Tibial nerve (tissue), 4 donors: ENCODE measurements at regions not wholly inside any gene's neighbourhood (a gene's known extent, or its start where the extent isn't known, plus 50 kb on each side); places are given as distances from the start of the nearest gene placed in this dataset.

Experiments used
- DNase-seq, 2 donors: peaks; one replicate each; pipeline ENCODE4 v3.0.0-alpha.2; 2019; ENCODE audit warnings: low spot score in 2 of 2
- H3K27ac ChIP-seq, 4 donors: fragments of 200-600 bp; sonication (generic) in 3 of 4; one replicate each; pipeline ENCODE4 v1.5.1; 2017 to 2019; ENCODE audit warnings: mild to moderate bottlenecking in 1 of 4
- H3K27me3 ChIP-seq, 2 donors: fragments of 200-600 bp; sonication (generic) in 1 of 2; one replicate each; pipeline versions ENCODE4 v1.5.1 to v1.6.0; 2017 to 2019
- H3K36me3 ChIP-seq, 3 donors: fragments of 200-600 bp; sonication (generic); one replicate each; pipeline ENCODE4 v1.5.1; 2018 to 2019
- H3K4me1 ChIP-seq, 4 donors: fragments of 200-600 bp; sonication (generic) in 3 of 4; one replicate each; pipeline ENCODE4 v1.5.1; 2017 to 2019
- H3K4me3 ChIP-seq, 4 donors: fragments of 200-600 bp; sonication (generic) in 3 of 4; one replicate each; pipeline ENCODE4 v1.5.1; 2017 to 2019; ENCODE audit warnings: mild to moderate bottlenecking in 1 of 4, moderate library complexity in 1 of 4
- H3K9me3 ChIP-seq, 4 donors: fragments of 200-600 bp; sonication (generic) in 3 of 4; one replicate each; pipeline ENCODE4 v1.5.1; 2017 to 2019
- CTCF ChIP-seq, 5 experiments: fragments of 200-600 bp in 3 of 5; fragments of 450-650 bp in 2 of 5; sonication (generic) in 3 of 5; IDR thresholded peaks; one replicate each; pipeline ENCODE4 v1.5.1; 2016 to 2019; ENCODE audit warnings: antibody characterized with exemption in 5 of 5, mild to moderate bottlenecking in 3 of 5, moderate library complexity in 2 of 5
- EP300 ChIP-seq, 2 donors: sonication (generic); formaldehyde crosslinking; IDR thresholded peaks; one replicate each; pipeline ENCODE4 v1.6.1; 2017; ENCODE audit warnings: antibody characterized with exemption in 2 of 2, mild to moderate bottlenecking in 1 of 2
- POLR2A ChIP-seq, 2 donors: fragments of 450-650 bp; IDR thresholded peaks; one replicate each; pipeline ENCODE4 v1.6.1; 2017; ENCODE audit warnings: antibody characterized with exemption in 2 of 2, mild to moderate bottlenecking in 2 of 2, moderate library complexity in 2 of 2
- WGBS, 2 donors: methylation state at CpG; one replicate each; pipeline ENCODE4 v1.1.5; 2018; 5-methylcytosine and 5-hydroxymethylcytosine counted together

GRCh38 chr6:62652692-62653328, 366.8 kb upstream of the KHDRBS2 start:
- H3K9me3 ChIP-seq = peaks cover 0 to 49% (median 6%) of the 10 kb centered on the region in 4 donors
- H3K27ac ChIP-seq = no peak overlapping the region
- H3K27me3 ChIP-seq = no peaks in the 10 kb centered on the region
- no peaks in the 10 kb centered on the region for H3K36me3 ChIP-seq
- no peak overlapping the region for H3K4me3 ChIP-seq
- TF ChIP-seq CTCF (IDR thresholded peaks at IDR 0.05) = no peak
- TF ChIP-seq POLR2A (IDR thresholded peaks at IDR 0.05) = no peak
- no peak for TF ChIP-seq EP300 (IDR thresholded peaks at IDR 0.05)
- 68 to 88% methylated on average over 2 of the region's 2 CpGs for WGBS, 2 donors
- H3K4me1 ChIP-seq = no peaks in the 10 kb centered on the region
- no peak for DNase-seq

DNA sequence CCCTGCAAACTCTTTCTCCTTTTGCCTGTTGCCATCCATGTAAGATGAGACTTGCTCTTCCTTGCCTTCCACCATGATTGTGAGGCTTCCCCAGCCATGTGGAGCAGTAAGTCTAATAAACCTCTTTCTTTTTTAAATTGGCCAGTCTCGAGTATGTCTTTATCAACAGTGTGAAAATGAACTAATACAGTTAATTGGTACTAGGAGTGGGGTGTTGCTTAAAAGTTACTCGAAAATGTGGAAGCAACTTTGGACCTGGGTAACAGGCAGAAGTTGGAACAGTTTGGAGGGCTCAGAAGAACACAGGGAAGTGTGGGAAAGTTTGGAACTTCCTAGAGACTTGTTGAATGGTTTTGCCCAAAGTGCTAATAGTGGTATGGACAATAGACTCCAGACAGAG, 359.2 kb upstream of the KHDRBS2 start:
- WGBS, 2 donors = 54 to 56% methylated on average over 2 of the region's 2 CpGs
- H3K9me3 ChIP-seq = peaks cover 0 to 46% (median 0%) of the 10 kb centered on the region in 4 donors
- TF ChIP-seq POLR2A (IDR thresholded peaks at IDR 0.05) (no peak), EP300 (IDR thresholded peaks at IDR 0.05) (no peak), CTCF (IDR thresholded peaks at IDR 0.05) (no peak)

GRCh38 chr6:62640749-62641148, 354.7 kb upstream of the KHDRBS2 start:
- H3K27ac ChIP-seq = no peak overlapping the region
- WGBS, 2 donors = 60 to 61% methylated on average over 2 of the region's 2 CpGs
- no peak overlapping the region for H3K4me3 ChIP-seq
- no peaks in the 10 kb centered on the region for H3K27me3 ChIP-seq
- peaks cover 0 to 18% (median 0%) of the 10 kb centered on the region in 4 donors for H3K9me3 ChIP-seq
- no peak for DNase-seq
- H3K4me1 ChIP-seq = no peaks in the 10 kb centered on the region
- H3K36me3 ChIP-seq = no peaks in the 10 kb centered on the region
- TF ChIP-seq POLR2A (IDR thresholded peaks at IDR 0.05) = no peak
- TF ChIP-seq CTCF (IDR thresholded peaks at IDR 0.05) = no peak
- TF ChIP-seq EP300 (IDR thresholded peaks at IDR 0.05) = no peak

More for the DNA sequence above, 359.2 kb upstream of the KHDRBS2 start:
- no peak overlapping the region for H3K4me3 ChIP-seq
- H3K36me3 ChIP-seq = no peaks in the 10 kb centered on the region
- no peak for DNase-seq
- no peaks in the 10 kb centered on the region for H3K4me1 ChIP-seq
- H3K27me3 ChIP-seq = no peaks in the 10 kb centered on the region
- H3K27ac ChIP-seq = no peak overlapping the region

DNA sequence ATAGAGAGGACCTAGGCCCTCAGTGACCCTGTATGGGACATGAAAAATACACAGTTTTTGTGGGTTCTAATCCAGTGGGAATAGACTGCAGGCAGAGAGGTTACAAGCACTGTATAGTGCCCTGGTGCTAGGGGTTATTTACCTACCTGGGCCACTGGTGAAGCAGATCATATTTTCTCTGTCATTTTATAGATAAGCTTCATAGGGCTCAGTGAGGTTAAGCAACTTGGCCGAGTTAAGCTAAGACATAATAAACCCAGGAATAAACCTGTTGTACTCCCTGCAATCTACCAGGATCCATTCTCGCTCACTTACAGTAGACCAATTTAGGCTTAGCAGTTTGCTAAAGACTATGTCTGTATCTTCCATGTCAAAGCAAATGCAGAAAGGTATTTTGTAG, 340.6 kb upstream of the KHDRBS2 start:
- Histone ChIP-seq H3K36me3 (no peaks in the 10 kb centered on the region), H3K9me3 (no peaks in the 10 kb centered on the region), H3K27ac (no peak overlapping the region), H3K27me3 (no peaks in the 10 kb centered on the region), H3K4me1 (no peaks in the 10 kb centered on the region), H3K4me3 (no peak overlapping the region)
- WGBS, 2 donors = 78 to 81% methylated on average over 2 of the region's 2 CpGs
- TF ChIP-seq POLR2A (IDR thresholded peaks at IDR 0.05) (no peak), CTCF (IDR thresholded peaks at IDR 0.05) (no peak), EP300 (IDR thresholded peaks at IDR 0.05) (no peak)
- no peak for DNase-seq

GRCh38 chr6:62623846-62624532, 338.0 kb upstream of the KHDRBS2 start:
- Histone ChIP-seq H3K4me1 (no peaks in the 10 kb centered on the region), H3K27me3 (no peaks in the 10 kb centered on the region), H3K9me3 (no peaks in the 10 kb centered on the region), H3K36me3 (no peaks in the 10 kb centered on the region), H3K4me3 (no peak overlapping the region), H3K27ac (no peak overlapping the region)
- no peak for TF ChIP-seq EP300 (IDR thresholded peaks at IDR 0.05)
- TF ChIP-seq CTCF (IDR thresholded peaks at IDR 0.05) = no peak
- no peak for TF ChIP-seq POLR2A (IDR thresholded peaks at IDR 0.05)
- DNase-seq = no peak
- WGBS, 2 donors = 89 to 94% methylated on average over 1 of the region's 1 CpG
